ENCODE measurements at regions not wholly inside any gene's neighbourhood (a gene's known extent, or its start where the extent isn't known, plus 50 kb on each side); places are given as distances from the start of the nearest gene placed in this dataset.

DNA sequence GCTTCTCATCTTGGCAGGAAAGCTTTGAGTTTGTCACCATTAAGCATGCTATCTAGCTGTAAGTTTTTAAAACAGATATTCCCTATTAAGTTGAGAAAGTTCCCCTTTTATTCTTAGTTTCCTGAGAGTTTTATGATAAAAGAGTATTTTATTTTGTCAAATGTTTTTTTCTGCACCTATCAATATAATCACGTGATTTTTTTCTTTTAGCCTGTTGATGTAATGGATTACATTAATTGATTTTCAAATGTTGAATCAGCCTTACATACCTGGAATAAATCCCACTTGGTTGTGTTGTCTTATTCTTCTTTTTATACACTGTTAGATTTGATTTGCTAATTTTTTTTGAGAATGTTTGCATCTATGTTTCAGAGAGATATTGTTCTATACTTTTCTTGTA is 179.5 kb downstream of the ZNF621 start:
- TF ChIP-seq, protein P1, sequence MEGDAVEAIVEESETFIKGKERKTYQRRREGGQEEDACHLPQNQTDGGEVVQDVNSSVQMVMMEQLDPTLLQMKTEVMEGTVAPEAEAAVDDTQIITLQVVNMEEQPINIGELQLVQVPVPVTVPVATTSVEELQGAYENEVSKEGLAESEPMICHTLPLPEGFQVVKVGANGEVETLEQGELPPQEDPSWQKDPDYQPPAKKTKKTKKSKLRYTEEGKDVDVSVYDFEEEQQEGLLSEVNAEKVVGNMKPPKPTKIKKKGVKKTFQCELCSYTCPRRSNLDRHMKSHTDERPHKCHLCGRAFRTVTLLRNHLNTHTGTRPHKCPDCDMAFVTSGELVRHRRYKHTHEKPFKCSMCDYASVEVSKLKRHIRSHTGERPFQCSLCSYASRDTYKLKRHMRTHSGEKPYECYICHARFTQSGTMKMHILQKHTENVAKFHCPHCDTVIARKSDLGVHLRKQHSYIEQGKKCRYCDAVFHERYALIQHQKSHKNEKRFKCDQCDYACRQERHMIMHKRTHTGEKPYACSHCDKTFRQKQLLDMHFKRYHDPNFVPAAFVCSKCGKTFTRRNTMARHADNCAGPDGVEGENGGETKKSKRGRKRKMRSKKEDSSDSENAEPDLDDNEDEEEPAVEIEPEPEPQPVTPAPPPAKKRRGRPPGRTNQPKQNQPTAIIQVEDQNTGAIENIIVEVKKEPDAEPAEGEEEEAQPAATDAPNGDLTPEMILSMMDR (IDR thresholded peaks at IDR 0.05; ENCODE audit: low read depth, low read length, missing control alignments), result no peak
- H3K4me3 ChIP-seq (replicated peaks; ENCODE audit: low read depth, low read length), result no peak overlapping the region
- no peak for DNase-seq (ENCODE audit: extremely low read depth, low read depth)

GRCh38 chr3:40705663-40706062 is 180.9 kb downstream of the ZNF621 start:
- DNase-seq (ENCODE audit: extremely low read depth, low read depth), result no peak
- TF ChIP-seq, protein P1 (IDR thresholded peaks at IDR 0.05; ENCODE audit: low read depth, low read length, missing control alignments), result no peak
- no peak overlapping the region for H3K4me3 ChIP-seq (replicated peaks; ENCODE audit: low read depth, low read length)

DNA sequence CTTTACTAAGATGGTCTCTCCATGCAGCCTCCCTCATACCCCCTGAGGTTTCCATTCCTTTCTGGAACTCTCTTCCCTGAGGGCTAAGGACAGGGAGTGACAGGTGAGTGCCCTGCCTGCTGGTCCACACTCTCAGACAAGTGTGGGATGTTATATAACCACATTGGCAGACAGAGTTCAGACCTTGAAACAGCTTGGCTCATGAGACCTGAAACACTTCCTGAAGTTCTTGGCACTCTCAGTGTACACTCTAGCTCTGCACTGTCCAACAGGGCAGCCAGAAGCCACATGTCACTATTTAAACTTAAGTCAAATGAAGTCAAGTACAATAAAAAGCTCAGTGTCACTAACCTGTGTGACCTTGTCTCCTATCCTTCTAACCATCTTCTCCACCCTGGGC is 188.5 kb downstream of the ZNF621 start:
- DNase-seq (ENCODE audit: extremely low read depth, low read depth), result no peak
- TF ChIP-seq, protein P1 (IDR thresholded peaks at IDR 0.05; ENCODE audit: low read depth, low read length, missing control alignments), result no peak
- H3K4me3 ChIP-seq (replicated peaks; ENCODE audit: low read depth, low read length), result no peak overlapping the region

DNA sequence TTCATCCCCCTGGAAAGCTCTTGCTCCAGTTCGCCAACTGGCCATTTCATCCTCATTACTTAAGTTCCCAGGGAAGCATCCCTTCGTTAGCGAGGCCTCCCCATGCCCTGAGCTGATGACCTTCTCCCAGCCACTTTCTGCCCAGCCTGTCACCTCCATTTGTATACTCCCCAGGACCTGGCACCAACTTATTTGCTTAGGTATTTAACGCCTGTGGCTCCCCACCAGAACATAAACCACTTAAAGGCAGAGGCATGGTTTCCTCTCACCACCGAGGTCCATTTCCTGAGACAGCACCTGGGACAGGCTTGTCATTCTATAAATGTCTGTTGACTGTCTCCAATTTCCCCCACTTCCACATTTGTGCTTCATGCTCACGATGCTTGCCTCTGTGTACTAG is 189.0 kb downstream of the ZNF621 start:
- TF ChIP-seq, protein P1 (IDR thresholded peaks at IDR 0.05; ENCODE audit: low read depth, low read length, missing control alignments), result no peak
- H3K4me3 ChIP-seq (replicated peaks; ENCODE audit: low read depth, low read length), result no peak overlapping the region
- DNase-seq (ENCODE audit: extremely low read depth, low read depth), result no peak

GRCh38 chr3:40714771-40715345 is 190.1 kb downstream of the ZNF621 start:
- DNase-seq (ENCODE audit: extremely low read depth, low read depth), result no peak
- TF ChIP-seq, protein P1 (IDR thresholded peaks at IDR 0.05; ENCODE audit: low read depth, low read length, missing control alignments), result no peak
- H3K4me3 ChIP-seq (replicated peaks; ENCODE audit: low read depth, low read length), result no peak overlapping the region

- TF ChIP-seq, protein P1 (IDR thresholded peaks at IDR 0.05; ENCODE audit: low read depth, low read length, missing control alignments), result no peak
- H3K4me3 ChIP-seq (replicated peaks; ENCODE audit: low read depth, low read length), result no peak overlapping the region
- DNase-seq (ENCODE audit: extremely low read depth, low read depth), result no peak
Measured at GRCh38 chr3:40715551-40715950, 190.8 kb downstream of the ZNF621 start.

DNA sequence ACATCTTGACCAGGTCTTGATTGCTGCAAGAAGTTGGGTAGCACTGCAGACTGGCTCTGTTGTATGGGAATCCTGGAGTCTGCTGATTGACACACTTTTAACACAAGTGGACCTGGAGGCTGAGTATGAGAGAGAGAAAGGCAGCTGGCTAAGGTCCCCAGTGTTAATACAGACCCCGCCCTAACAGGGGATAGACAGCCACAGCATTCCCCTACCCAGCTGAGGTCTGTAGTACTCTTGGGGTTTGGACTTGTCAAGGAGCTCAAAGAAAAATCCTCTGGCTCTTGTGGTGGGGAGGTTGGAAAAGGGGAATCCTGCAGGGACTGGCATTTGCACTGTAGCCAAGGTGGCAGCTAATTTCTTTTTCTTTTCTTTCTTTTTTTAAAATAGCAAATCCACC is 192.7 kb downstream of the ZNF621 start:
- H3K4me3 ChIP-seq (replicated peaks; ENCODE audit: low read depth, low read length), result no peak overlapping the region
- TF ChIP-seq, protein P1 (IDR thresholded peaks at IDR 0.05; ENCODE audit: low read depth, low read length, missing control alignments), result no peak
- DNase-seq (ENCODE audit: extremely low read depth, low read depth), result no peak

Measured in HFF-Myc (cell line).